ENCODE measurements at regions not wholly inside any gene's neighbourhood (a gene's known extent, or its start where the extent isn't known, plus 50 kb on each side); places are given as distances from the start of the nearest gene placed in this dataset.

DNA sequence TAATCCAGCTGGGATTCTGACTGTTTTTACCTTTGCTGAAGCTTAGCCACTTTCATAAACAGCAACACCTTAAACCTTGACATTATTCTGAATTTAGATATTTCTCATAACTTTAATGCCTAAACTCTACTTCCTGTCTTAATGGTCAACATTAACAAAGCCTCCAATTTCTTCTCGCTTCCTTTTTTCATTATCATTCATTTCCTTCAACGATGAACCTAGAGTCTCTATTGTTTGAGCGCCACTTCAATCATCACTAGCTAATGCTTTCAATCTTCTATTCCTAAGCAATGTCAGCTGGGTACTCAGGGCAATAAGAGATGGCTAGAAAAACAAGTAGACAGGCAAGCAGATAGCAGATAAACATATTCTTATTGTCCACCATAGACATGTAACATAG is 96.6 kb upstream of the TMEM196 start:
- TF ChIP-seq, protein P1, sequence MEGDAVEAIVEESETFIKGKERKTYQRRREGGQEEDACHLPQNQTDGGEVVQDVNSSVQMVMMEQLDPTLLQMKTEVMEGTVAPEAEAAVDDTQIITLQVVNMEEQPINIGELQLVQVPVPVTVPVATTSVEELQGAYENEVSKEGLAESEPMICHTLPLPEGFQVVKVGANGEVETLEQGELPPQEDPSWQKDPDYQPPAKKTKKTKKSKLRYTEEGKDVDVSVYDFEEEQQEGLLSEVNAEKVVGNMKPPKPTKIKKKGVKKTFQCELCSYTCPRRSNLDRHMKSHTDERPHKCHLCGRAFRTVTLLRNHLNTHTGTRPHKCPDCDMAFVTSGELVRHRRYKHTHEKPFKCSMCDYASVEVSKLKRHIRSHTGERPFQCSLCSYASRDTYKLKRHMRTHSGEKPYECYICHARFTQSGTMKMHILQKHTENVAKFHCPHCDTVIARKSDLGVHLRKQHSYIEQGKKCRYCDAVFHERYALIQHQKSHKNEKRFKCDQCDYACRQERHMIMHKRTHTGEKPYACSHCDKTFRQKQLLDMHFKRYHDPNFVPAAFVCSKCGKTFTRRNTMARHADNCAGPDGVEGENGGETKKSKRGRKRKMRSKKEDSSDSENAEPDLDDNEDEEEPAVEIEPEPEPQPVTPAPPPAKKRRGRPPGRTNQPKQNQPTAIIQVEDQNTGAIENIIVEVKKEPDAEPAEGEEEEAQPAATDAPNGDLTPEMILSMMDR (IDR thresholded peaks at IDR 0.05) = no peak
- TF ChIP-seq POLR2AphosphoS5 (IDR thresholded peaks at IDR 0.05; ENCODE audit: insufficient read depth in 1 of 2, low read depth in 1 of 2) = no peak
- TF ChIP-seq POLR2A (IDR thresholded peaks at IDR 0.05) = no peak

All from vagina (tissue), 2 donors.